Hepatocyte (in vitro differentiated cells): ENCODE measurements at regions not wholly inside any gene's neighbourhood (a gene's known extent, or its start where the extent isn't known, plus 50 kb on each side); places are given as distances from the start of the nearest gene placed in this dataset.

Experiments
- DNase-seq: peaks from one replicate; pipeline ENCODE4 v3.0.0-alpha.2; 2016; ENCODE audit warnings: low spot score
- H2AFZ ChIP-seq: fragments of 200-600 bp; sonication (generic); 2 replicates; pipeline ENCODE4 v1.6.0; 2016; ENCODE audit warnings: antibody characterized with exemption, mild to moderate bottlenecking
- H3K27ac ChIP-seq: fragments of 200-600 bp; sonication (generic); 2 replicates; pipeline ENCODE4 v1.5.1; 2016; ENCODE audit warnings: mild to moderate bottlenecking
- H3K27me3 ChIP-seq: fragments of 200-600 bp; sonication (generic); 2 replicates; pipeline ENCODE4 v1.6.1; 2016
- H3K36me3 ChIP-seq: fragments of 200-600 bp; sonication (generic); replicated peaks from 2 replicates; pipeline ENCODE4 v1.5.1; 2016; ENCODE audit warnings: low read depth; ENCODE audit not compliant: insufficient read depth
- H3K4me1 ChIP-seq: fragments of 200-600 bp; sonication (generic); 2 replicates; pipeline ENCODE4 v1.5.1; 2016; ENCODE audit warnings: mild to moderate bottlenecking, moderate library complexity; ENCODE audit not compliant: insufficient read depth
- H3K4me2 ChIP-seq: fragments of 200-600 bp; sonication (generic); 2 replicates; pipeline ENCODE4 v1.6.0; 2016
- H3K4me3 ChIP-seq: fragments of 200-600 bp; sonication (generic); 2 replicates; pipeline ENCODE4 v1.5.1; 2016; ENCODE audit warnings: mild to moderate bottlenecking
- H3K79me2 ChIP-seq: fragments of 200-600 bp; sonication (generic); 2 replicates; pipeline ENCODE4 v1.6.0; 2017; ENCODE audit warnings: mild to moderate bottlenecking
- H3K9me2 ChIP-seq: fragments of 200-600 bp; sonication (generic); replicated peaks from 2 replicates; pipeline ENCODE4 v1.6.0; 2017; ENCODE audit warnings: mild to moderate bottlenecking; ENCODE audit not compliant: insufficient read depth
- H3K9me3 ChIP-seq: fragments of 200-600 bp; sonication (generic); 2 replicates; pipeline ENCODE4 v1.5.1; 2016; ENCODE audit warnings: low read depth, mild to moderate bottlenecking
- H4K20me1 ChIP-seq: fragments of 200-600 bp; sonication (generic); 2 replicates; pipeline ENCODE4 v1.6.0; 2016; ENCODE audit warnings: mild to moderate bottlenecking; ENCODE audit not compliant: insufficient read depth, poor library complexity, severe bottlenecking
- EZH2 ChIP-seq: fragments of 200-600 bp; sonication (generic); IDR thresholded peaks from 2 replicates; pipeline ENCODE4 v1.6.1; 2016; ENCODE audit warnings: antibody characterized with exemption, mild to moderate bottlenecking, borderline replicate concordance
- EZH2phosphoT487 ChIP-seq: fragments of 200-600 bp; sonication (generic); IDR thresholded peaks from one replicate; pipeline ENCODE4 v1.6.1; 2018; ENCODE audit warnings: antibody characterized with exemption, mild to moderate bottlenecking, low read depth, moderate library complexity; ENCODE audit not compliant: unreplicated experiment, severe bottlenecking
- WGBS: methylation state at CpG from one replicate; pipeline ENCODE4 v1.1.6; 2016; ENCODE audit warnings: low lambda C conversion rate; ENCODE audit errors: missing lambda C conversion rate; 5-methylcytosine and 5-hydroxymethylcytosine counted together
- TF ChIP-seq, protein P1 (sequence below): fragments of 200-600 bp; sonication (generic); IDR thresholded peaks from 2 replicates; pipeline ENCODE4 v1.5.1; 2016; ENCODE audit warnings: antibody characterized with exemption, mild to moderate bottlenecking; ENCODE audit not compliant: poor library complexity

- Histone ChIP-seq H4K20me1 (no peaks in the 10 kb centered on the region), H3K27ac (no peak overlapping the region), H3K4me2 (no peak overlapping the region), H3K9me2 (no peaks in the 10 kb centered on the region), H2AFZ (no peak overlapping the region), H3K4me1 (no peaks in the 10 kb centered on the region), H3K79me2 (no peaks in the 10 kb centered on the region), H3K27me3 (no peaks in the 10 kb centered on the region), H3K9me3 (no peaks in the 10 kb centered on the region), H3K4me3 (no peak overlapping the region), H3K36me3 (no peaks in the 10 kb centered on the region)
- DNase-seq = no peak
- 71% methylated on average over 2 of the region's 2 CpGs for WGBS
- TF ChIP-seq EZH2 (no peak), EZH2phosphoT487 (no peak)
- TF ChIP-seq, protein P1, sequence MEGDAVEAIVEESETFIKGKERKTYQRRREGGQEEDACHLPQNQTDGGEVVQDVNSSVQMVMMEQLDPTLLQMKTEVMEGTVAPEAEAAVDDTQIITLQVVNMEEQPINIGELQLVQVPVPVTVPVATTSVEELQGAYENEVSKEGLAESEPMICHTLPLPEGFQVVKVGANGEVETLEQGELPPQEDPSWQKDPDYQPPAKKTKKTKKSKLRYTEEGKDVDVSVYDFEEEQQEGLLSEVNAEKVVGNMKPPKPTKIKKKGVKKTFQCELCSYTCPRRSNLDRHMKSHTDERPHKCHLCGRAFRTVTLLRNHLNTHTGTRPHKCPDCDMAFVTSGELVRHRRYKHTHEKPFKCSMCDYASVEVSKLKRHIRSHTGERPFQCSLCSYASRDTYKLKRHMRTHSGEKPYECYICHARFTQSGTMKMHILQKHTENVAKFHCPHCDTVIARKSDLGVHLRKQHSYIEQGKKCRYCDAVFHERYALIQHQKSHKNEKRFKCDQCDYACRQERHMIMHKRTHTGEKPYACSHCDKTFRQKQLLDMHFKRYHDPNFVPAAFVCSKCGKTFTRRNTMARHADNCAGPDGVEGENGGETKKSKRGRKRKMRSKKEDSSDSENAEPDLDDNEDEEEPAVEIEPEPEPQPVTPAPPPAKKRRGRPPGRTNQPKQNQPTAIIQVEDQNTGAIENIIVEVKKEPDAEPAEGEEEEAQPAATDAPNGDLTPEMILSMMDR = no peak
Measured at GRCh38 chr4:175414602-175415001, 397.5 kb downstream of the GPM6A start.

DNA sequence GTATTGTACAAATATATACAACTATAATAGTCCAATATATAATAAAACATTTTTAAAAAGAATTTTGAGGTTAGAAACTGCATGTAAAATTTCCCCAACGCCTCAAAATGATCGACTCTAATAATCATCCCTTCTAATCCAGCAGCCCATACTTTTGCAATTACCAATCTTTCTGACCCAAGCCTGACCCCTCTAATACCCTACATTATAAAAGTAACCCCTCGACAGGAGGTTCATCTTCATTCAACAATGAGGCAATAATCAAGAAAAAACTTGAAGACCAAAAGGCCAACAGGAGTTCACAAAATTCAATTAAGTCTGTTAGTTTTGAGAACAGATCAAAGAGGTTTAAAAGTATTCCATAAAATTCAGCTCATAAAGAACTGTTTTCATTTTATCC, 393.5 kb downstream of the GPM6A start:
- H3K4me2 ChIP-seq = no peak overlapping the region
- no peaks in the 10 kb centered on the region for H3K27me3 ChIP-seq
- WGBS = 70% methylated on average over 3 of the region's 3 CpGs
- H3K4me1 ChIP-seq = no peaks in the 10 kb centered on the region
- H3K27ac ChIP-seq = peak overlapping the region; percentile 79
- H4K20me1 ChIP-seq = no peaks in the 10 kb centered on the region
- H3K9me2 ChIP-seq = no peaks in the 10 kb centered on the region
- no peak overlapping the region for H2AFZ ChIP-seq
- no peak for DNase-seq
- H3K4me3 ChIP-seq = no peak overlapping the region
- no peaks in the 10 kb centered on the region for H3K9me3 ChIP-seq
- no peak for TF ChIP-seq EZH2phosphoT487
- no peak for TF ChIP-seq EZH2
- TF ChIP-seq, protein P1 = no peak
- H3K36me3 ChIP-seq = no peaks in the 10 kb centered on the region
- no peaks in the 10 kb centered on the region for H3K79me2 ChIP-seq

GRCh38 chr4:175419236-175419718, 392.8 kb downstream of the GPM6A start:
- Histone ChIP-seq H3K36me3 (no peaks in the 10 kb centered on the region), H3K27me3 (no peaks in the 10 kb centered on the region), H3K27ac (peak overlapping the region; percentile 79), H2AFZ (no peak overlapping the region), H3K9me3 (no peaks in the 10 kb centered on the region), H3K9me2 (no peaks in the 10 kb centered on the region), H3K4me2 (no peak overlapping the region), H4K20me1 (no peaks in the 10 kb centered on the region), H3K4me3 (no peak overlapping the region), H3K79me2 (no peaks in the 10 kb centered on the region), H3K4me1 (no peaks in the 10 kb centered on the region)
- WGBS = 48% methylated on average over 2 of the region's 2 CpGs
- peak; percentile 11 for DNase-seq
- TF ChIP-seq EZH2 (no peak), EZH2phosphoT487 (no peak)
- TF ChIP-seq, protein P1 = no peak

GRCh38 chr4:175421506-175421905, 390.6 kb downstream of the GPM6A start:
- Histone ChIP-seq H3K27ac (peak overlapping the region; percentile 42), H4K20me1 (no peaks in the 10 kb centered on the region), H3K9me2 (no peaks in the 10 kb centered on the region), H3K4me2 (no peak overlapping the region), H3K9me3 (no peaks in the 10 kb centered on the region), H3K4me1 (no peaks in the 10 kb centered on the region), H3K27me3 (no peaks in the 10 kb centered on the region), H3K36me3 (no peaks in the 10 kb centered on the region), H3K4me3 (no peak overlapping the region), H2AFZ (no peak overlapping the region), H3K79me2 (no peaks in the 10 kb centered on the region)
- WGBS = 54% methylated on average over 3 of the region's 3 CpGs
- no peak for TF ChIP-seq EZH2
- no peak for TF ChIP-seq EZH2phosphoT487
- TF ChIP-seq, protein P1 = no peak
- peak; percentile 45 for DNase-seq
